NB4 (cell line): ENCODE measurements at regions not wholly inside any gene's neighbourhood (a gene's known extent, or its start where the extent isn't known, plus 50 kb on each side); places are given as distances from the start of the nearest gene placed in this dataset.

ENCODE experiments used
- DNase-seq: peaks from one replicate; pipeline ENCODE4 v3.0.0; 2010; ENCODE audit warnings: low read depth
- H3K4me3 ChIP-seq: one replicate; pipeline ENCODE4 v1.5.1; 2011; ENCODE audit warnings: mild to moderate bottlenecking, low read depth, low read length, moderate library complexity
- MYC ChIP-seq: IDR thresholded peaks from 2 replicates; pipeline ENCODE4 v1.6.1; 2011; ENCODE audit warnings: low read depth, low read length
- POLR2A ChIP-seq: IDR thresholded peaks from 2 replicates; pipeline ENCODE4 v1.6.1; 2011; ENCODE audit warnings: mild to moderate bottlenecking; ENCODE audit not compliant: insufficient read length; ENCODE audit errors: extremely low read depth
- TF ChIP-seq, protein P1 (sequence below): IDR thresholded peaks from 2 replicates; pipeline ENCODE4 v1.6.1; 2011; ENCODE audit warnings: low read depth, low read length
- TF ChIP-seq, protein P2 (sequence below): IDR thresholded peaks from one replicate; pipeline ENCODE4 v1.5.1; 2012; ENCODE audit warnings: low read depth, low read length

DNA sequence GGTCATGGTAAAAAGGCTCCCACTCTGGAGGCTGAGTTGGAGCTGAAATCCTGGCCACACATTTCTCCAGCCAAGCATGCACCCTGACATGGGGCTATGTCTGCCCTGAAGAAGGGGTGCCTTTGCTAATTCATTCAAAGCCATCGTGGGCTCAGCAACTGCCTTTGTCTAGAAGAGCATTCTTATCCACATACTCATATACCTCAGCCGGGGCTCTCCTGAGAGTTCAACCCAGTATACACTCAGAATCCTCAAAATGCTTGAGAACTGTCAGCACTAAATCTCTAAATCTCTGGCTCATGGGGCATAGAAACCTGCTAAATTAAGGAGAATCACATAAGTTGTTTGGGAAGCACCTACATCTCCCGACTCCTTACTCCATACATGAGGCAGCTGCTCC, 89.3 kb downstream of the MRPL32 start:
- no peak for DNase-seq
- H3K4me3 ChIP-seq = no peak overlapping the region
- no peak for TF ChIP-seq POLR2A

DNA sequence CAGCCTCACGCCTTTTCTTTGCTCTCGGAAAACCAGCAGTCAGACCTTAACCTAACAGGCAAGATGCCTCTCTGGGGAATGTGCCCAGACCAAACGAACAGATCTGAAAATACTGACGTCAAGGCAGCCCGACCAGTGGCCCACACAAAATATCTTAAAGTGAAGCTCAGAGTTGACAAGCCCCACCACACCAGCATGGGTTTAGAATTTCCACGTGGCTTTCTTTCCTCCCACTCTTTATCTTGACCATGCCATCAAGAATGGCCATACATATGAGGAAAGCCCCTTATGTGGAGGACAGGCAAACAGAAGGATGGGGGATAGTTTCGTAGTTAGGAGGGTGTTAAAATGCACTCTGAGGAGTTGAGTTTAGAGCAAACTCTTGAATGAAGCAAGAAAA, 89.8 kb downstream of the MRPL32 start:
- no peak for DNase-seq
- TF ChIP-seq, protein P1, sequence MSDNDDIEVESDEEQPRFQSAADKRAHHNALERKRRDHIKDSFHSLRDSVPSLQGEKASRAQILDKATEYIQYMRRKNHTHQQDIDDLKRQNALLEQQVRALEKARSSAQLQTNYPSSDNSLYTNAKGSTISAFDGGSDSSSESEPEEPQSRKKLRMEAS = no peak
- TF ChIP-seq MYC = no peak
- TF ChIP-seq POLR2A = no peak
- TF ChIP-seq, protein P2, sequence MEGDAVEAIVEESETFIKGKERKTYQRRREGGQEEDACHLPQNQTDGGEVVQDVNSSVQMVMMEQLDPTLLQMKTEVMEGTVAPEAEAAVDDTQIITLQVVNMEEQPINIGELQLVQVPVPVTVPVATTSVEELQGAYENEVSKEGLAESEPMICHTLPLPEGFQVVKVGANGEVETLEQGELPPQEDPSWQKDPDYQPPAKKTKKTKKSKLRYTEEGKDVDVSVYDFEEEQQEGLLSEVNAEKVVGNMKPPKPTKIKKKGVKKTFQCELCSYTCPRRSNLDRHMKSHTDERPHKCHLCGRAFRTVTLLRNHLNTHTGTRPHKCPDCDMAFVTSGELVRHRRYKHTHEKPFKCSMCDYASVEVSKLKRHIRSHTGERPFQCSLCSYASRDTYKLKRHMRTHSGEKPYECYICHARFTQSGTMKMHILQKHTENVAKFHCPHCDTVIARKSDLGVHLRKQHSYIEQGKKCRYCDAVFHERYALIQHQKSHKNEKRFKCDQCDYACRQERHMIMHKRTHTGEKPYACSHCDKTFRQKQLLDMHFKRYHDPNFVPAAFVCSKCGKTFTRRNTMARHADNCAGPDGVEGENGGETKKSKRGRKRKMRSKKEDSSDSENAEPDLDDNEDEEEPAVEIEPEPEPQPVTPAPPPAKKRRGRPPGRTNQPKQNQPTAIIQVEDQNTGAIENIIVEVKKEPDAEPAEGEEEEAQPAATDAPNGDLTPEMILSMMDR = no peak
- H3K4me3 ChIP-seq = no peak overlapping the region

DNA sequence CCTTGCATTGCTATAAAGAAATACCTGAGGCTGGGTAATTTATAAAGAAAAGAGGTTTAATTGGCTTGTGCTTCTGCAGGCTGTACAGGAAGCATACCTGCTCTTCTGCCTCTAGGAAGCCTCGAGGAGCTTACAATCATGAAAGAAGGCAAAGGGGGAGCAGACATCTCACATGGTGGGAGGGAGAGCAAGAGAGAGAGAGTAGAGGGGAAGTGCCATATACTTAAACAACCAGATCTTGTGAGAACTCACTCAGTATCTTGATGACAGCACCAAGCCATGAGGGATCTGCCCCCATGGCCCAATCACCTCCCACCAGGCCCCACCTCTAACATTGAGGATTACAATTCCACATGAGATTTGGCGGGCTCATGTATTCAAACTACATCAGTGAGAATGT, 79.1 kb upstream of the HECW1 start:
- TF ChIP-seq, protein P2 = no peak
- no peak for TF ChIP-seq MYC
- no peak for TF ChIP-seq POLR2A
- TF ChIP-seq, protein P1 = no peak
- no peak for DNase-seq

DNA sequence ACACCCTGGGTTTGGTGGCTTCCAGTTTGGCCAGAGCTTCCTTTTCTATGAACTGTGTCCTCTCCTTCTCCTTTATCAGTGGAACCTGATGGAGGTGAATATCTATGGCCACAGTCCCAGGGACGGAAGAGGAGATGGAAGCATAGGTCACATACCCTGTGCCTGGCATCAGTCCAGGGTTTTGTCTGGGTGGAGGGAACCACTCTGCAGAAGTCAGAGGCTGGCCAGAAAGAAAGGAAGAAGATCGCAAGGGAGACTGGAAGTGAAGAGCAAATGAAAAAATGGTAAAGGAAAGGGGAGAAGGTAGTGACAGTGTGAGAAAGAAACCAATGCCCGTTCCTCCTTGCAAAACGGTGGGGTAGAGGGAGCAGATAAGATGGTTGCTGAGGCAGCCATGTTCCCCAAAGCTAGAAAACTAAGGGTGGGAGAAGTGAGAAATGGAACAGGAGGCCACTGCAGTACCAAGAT, 77.9 kb upstream of the HECW1 start:
- no peak overlapping the region for H3K4me3 ChIP-seq
- no peak for TF ChIP-seq MYC
- TF ChIP-seq, protein P1 = no peak
- no peak for TF ChIP-seq POLR2A
- TF ChIP-seq, protein P2 = no peak
- DNase-seq = no peak

More for the DNA sequence above, 79.1 kb upstream of the HECW1 start:
- H3K4me3 ChIP-seq = no peak overlapping the region

DNA sequence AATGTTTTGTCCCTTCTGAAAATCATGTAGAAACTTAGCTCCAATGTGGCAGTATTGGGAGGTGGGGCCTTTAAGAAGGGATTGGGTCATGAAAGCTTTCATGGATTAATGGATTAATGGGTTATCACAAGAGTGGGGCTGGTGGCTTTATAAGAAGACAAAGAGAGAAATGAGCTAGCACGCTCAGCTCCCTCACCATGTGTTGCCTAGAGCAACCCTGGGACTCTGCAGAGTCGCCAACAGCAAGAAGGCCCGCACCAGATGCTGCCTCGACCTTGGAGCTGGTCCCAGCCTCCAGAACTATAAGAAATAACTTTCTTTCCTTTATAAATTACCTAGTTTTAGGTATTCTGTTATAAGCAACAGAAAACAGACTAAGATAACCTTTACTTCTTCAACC, 74.9 kb upstream of the HECW1 start:
- DNase-seq = no peak
- TF ChIP-seq, protein P1 = no peak
- TF ChIP-seq, protein P2 = no peak
- no peak for TF ChIP-seq POLR2A
- no peak for TF ChIP-seq MYC
- H3K4me3 ChIP-seq = no peak overlapping the region

DNA sequence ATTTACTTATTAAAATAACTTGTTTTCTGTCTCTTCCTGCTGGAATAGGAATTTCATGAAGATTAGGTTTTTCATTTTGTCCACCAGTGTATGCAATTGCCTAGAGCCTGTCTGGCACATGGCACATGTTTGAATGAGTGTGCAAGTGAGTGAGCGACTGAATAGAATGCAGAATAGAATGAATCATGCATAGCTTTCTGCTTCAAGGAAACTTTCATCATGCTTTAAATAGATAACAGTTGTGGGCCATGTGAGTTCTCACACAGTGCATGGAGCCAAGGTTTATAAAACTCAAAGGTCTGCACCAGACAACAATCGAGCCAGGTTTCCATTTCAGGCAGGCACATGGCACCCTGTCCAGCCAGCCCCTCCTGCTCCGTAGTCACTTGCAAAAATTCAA, 74.2 kb upstream of the HECW1 start:
- no peak overlapping the region for H3K4me3 ChIP-seq
- no peak for DNase-seq
- TF ChIP-seq, protein P2 = no peak
- TF ChIP-seq POLR2A (no peak), MYC (no peak)
- TF ChIP-seq, protein P1 = no peak
